ENCODE measurements at regions not wholly inside any gene's neighbourhood (a gene's known extent, or its start where the extent isn't known, plus 50 kb on each side); places are given as distances from the start of the nearest gene placed in this dataset.

DNA sequence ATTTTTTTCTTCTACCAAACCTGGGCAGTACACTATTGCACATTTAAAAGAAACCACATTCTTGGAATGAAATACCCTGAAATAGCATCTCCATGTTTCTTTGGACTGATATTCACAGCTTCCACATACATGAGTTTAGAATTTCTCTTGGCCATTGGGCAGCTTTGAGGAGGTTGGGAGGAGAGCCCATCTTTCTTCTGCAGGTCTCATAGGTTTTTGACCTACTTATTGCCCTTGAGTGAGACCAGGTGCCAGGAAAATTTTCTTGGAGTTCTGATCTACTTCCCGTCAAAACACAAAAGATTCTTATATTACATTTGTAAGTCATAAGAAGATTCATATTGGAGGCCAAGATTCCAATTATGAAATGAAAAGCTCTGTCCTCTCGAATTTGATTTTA lies 212.0 kb downstream of the IBTK start:
- H3K36me3 Mint-ChIP-seq (ENCODE audit: low read depth) = no peaks in the 10 kb centered on the region
- DNase-seq (ENCODE audit: low spot score) = no peak
- no peak overlapping the region for H3K4me3 Mint-ChIP-seq (ENCODE audit: unreplicated experiment)
- H3K27ac Mint-ChIP-seq (ENCODE audit: unreplicated experiment) = no peak overlapping the region
- H3K4me1 Mint-ChIP-seq (ENCODE audit: low read depth) = peaks cover 59% of the 10 kb centered on the region
- no peaks in the 10 kb centered on the region for H3K27me3 Mint-ChIP-seq (ENCODE audit: low read depth)
- TF ChIP-seq, protein P1, sequence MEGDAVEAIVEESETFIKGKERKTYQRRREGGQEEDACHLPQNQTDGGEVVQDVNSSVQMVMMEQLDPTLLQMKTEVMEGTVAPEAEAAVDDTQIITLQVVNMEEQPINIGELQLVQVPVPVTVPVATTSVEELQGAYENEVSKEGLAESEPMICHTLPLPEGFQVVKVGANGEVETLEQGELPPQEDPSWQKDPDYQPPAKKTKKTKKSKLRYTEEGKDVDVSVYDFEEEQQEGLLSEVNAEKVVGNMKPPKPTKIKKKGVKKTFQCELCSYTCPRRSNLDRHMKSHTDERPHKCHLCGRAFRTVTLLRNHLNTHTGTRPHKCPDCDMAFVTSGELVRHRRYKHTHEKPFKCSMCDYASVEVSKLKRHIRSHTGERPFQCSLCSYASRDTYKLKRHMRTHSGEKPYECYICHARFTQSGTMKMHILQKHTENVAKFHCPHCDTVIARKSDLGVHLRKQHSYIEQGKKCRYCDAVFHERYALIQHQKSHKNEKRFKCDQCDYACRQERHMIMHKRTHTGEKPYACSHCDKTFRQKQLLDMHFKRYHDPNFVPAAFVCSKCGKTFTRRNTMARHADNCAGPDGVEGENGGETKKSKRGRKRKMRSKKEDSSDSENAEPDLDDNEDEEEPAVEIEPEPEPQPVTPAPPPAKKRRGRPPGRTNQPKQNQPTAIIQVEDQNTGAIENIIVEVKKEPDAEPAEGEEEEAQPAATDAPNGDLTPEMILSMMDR (IDR thresholded peaks at IDR 0.05) = no peak
- no peaks in the 10 kb centered on the region for H3K9me3 Mint-ChIP-seq (ENCODE audit: low read depth)

DNA sequence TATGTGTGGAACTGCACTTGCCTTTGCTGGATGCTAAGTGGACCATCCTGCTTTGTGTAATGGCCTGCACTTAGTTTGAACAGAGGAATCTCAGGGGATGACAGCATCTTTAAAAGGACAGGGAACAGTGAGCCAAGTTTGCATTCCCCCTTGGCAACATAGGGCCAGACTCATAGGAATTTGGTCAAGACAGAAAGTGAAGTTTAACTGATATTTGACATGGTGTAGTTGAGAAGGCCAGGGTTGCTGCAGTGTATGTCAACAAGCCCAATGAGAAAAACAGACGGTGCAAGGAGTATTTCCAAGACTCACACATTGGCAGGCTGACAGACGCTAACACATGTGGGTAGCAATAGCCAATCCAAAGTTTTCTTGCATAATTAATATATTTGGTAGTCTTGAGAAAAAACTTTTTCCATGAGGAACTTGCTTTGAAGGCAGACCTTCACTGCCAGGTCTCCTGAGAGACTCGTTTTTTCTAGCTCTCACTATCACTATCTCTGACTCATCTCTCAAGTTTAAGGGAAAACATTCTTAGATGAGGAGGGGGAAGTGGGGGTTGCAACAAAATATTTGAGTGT lies 213.8 kb downstream of the IBTK start:
- Mint-ChIP-seq H3K9me3 (ENCODE audit: low read depth) (peaks cover 7% of the 10 kb centered on the region), H3K4me1 (ENCODE audit: low read depth) (peaks cover 65% of the 10 kb centered on the region), H3K27ac (ENCODE audit: unreplicated experiment) (peak overlapping the region; percentile 55), H3K4me3 (ENCODE audit: unreplicated experiment) (no peak overlapping the region), H3K36me3 (ENCODE audit: low read depth) (no peaks in the 10 kb centered on the region), H3K27me3 (ENCODE audit: low read depth) (no peaks in the 10 kb centered on the region)
- no peak for DNase-seq (ENCODE audit: low spot score)
- TF ChIP-seq, protein P1 (IDR thresholded peaks at IDR 0.05) = no peak

DNA sequence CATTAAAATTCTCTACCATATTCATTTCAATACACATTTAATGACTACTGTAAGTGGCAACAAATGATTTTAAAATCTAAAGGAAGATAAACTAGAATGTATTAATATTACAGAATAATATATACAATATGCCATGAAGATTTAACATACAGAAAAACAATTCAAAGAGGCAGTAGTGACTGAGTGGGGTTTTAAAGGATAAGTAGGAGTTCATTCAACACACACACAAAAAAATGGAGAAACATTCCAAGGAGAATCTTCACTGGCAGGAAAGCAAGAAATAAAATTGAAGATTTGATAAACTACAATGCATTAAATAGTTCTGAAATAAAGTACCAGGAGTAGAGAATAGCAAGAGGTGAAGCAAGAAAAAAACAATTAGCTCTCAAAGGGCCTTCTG lies 215.1 kb downstream of the IBTK start:
- TF ChIP-seq, protein P1 (IDR thresholded peaks at IDR 0.05) = no peak
- Mint-ChIP-seq H3K4me1 (ENCODE audit: low read depth) (peaks cover 63% of the 10 kb centered on the region), H3K9me3 (ENCODE audit: low read depth) (peaks cover 7% of the 10 kb centered on the region), H3K36me3 (ENCODE audit: low read depth) (no peaks in the 10 kb centered on the region), H3K27me3 (ENCODE audit: low read depth) (no peaks in the 10 kb centered on the region), H3K4me3 (ENCODE audit: unreplicated experiment) (no peak overlapping the region), H3K27ac (ENCODE audit: unreplicated experiment) (peak overlapping the region; percentile 37)
- no peak for DNase-seq (ENCODE audit: low spot score)

DNA sequence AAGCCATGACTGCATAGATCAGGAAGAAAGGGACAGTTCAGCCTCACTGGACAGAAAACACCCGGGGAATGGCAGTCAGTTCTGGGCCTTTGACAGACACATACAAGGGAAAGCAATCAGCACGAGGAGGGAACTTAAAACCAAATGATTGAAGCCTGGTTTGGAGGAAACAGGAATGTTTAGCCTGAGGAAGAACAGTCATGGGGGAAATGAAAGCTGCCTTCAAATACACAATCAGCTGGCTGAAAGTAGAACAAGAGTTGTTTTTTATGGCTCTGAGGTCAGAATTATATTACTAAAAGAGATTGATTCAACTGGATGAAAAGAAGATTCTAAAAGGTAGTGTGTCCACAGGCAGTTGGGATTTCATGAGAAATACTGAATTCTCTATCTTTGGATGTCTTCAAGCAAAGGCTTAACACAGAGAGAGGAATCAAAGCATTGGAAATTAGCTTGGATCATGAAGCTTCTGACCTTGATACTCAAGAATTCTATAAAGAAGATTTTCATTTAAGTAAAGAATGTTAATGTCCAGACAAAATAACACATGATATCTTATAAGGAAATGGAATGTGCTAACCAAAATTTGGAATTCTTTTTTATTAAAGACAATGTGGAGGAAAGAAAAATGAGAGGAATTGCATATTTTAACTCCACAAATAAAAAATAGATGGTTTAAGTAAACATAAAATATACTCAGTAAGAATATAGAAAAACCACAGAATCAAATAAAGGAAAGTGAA lies 216.6 kb downstream of the IBTK start:
- Mint-ChIP-seq H3K27me3 (ENCODE audit: low read depth) (no peaks in the 10 kb centered on the region), H3K4me1 (ENCODE audit: low read depth) (peaks cover 56% of the 10 kb centered on the region), H3K36me3 (ENCODE audit: low read depth) (no peaks in the 10 kb centered on the region), H3K27ac (ENCODE audit: unreplicated experiment) (peak overlapping the region; percentile 83), H3K9me3 (ENCODE audit: low read depth) (peaks cover 7% of the 10 kb centered on the region), H3K4me3 (ENCODE audit: unreplicated experiment) (no peak overlapping the region)
- TF ChIP-seq, protein P1 (IDR thresholded peaks at IDR 0.05) = no peak
- no peak for DNase-seq (ENCODE audit: low spot score)

DNA sequence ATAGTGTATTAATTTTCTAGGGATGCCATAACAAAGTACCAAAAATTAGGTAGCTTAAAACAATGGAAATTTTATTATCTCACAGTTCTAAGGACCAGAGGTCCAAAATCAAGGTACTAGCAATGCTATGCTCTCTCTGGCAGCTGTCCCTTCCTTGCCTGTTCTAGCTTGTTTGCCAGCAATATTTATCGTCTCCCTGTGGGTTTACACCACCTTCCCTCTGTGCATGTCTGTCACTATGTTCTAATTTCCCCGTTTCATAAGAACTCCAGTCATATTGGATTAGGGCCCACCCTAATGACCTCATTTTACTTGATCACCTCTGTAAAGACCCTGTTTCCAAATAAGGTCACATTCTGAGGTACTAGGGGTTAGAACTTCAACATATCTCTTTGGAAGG lies 217.2 kb downstream of the IBTK start:
- Mint-ChIP-seq H3K9me3 (ENCODE audit: low read depth) (peaks cover 7% of the 10 kb centered on the region), H3K4me1 (ENCODE audit: low read depth) (peaks cover 52% of the 10 kb centered on the region), H3K27me3 (ENCODE audit: low read depth) (no peaks in the 10 kb centered on the region), H3K4me3 (ENCODE audit: unreplicated experiment) (no peak overlapping the region), H3K27ac (ENCODE audit: unreplicated experiment) (peak overlapping the region; percentile 83), H3K36me3 (ENCODE audit: low read depth) (no peaks in the 10 kb centered on the region)
- DNase-seq (ENCODE audit: low spot score) = no peak
- TF ChIP-seq, protein P1 (IDR thresholded peaks at IDR 0.05) = no peak

Data from chondrocyte (in vitro differentiated cells).